ENCODE measurements at regions not wholly inside any gene's neighbourhood (a gene's known extent, or its start where the extent isn't known, plus 50 kb on each side); places are given as distances from the start of the nearest gene placed in this dataset.
"Not testable (repeated sequence)": the region's sequence is repeated elsewhere in the genome, so short reads cannot be mapped to it uniquely, and the experiment has no call there.

GRCh38 chr1:173341971-173342370 lies 134.8 kb upstream of the TNFSF4 start:
- no peak for DNase-seq (ENCODE audit: low read depth in 4 of 4, low spot score in 2 of 4)

GRCh38 chr1:173342736-173343135 lies 134.4 kb upstream of the PRDX6 start:
- DNase-seq (ENCODE audit: low read depth in 4 of 4, low spot score in 2 of 4), result no peak

GRCh38 chr1:173344034-173344743 lies 132.9 kb upstream of the PRDX6 start:
- DNase-seq (ENCODE audit: low read depth in 4 of 4, low spot score in 2 of 4), result no peak

GRCh38 chr1:173347282-173347818 lies 129.8 kb upstream of the PRDX6 start:
- DNase-seq (ENCODE audit: low read depth in 4 of 4, low spot score in 2 of 4), result no peak

GRCh38 chr1:173352635-173353034 lies 124.5 kb upstream of the PRDX6 start:
- not testable (repeated sequence) for DNase-seq (ENCODE audit: low read depth in 4 of 4, low spot score in 2 of 4)

- DNase-seq (ENCODE audit: low read depth in 4 of 4, low spot score in 2 of 4), result no peak
Measured at GRCh38 chr1:173353350-173353749, 123.8 kb upstream of the PRDX6 start.

- DNase-seq (ENCODE audit: low read depth in 4 of 4, low spot score in 2 of 4), result no peak
Measured at GRCh38 chr1:173354937-173355280, 122.2 kb upstream of the PRDX6 start.

- no peak for DNase-seq (ENCODE audit: low read depth in 4 of 4, low spot score in 2 of 4)
Measured at GRCh38 chr1:173355281-173356031, 121.7 kb upstream of the PRDX6 start.

GRCh38 chr1:173356191-173356762 lies 120.9 kb upstream of the PRDX6 start:
- no peak for DNase-seq (ENCODE audit: low read depth in 4 of 4, low spot score in 2 of 4)

- DNase-seq (ENCODE audit: low read depth in 4 of 4, low spot score in 2 of 4), result no peak
Measured at GRCh38 chr1:173360487-173361063, 116.6 kb upstream of the PRDX6 start.

GRCh38 chr1:173362543-173362942 lies 114.6 kb upstream of the PRDX6 start:
- DNase-seq (ENCODE audit: low read depth in 4 of 4, low spot score in 2 of 4), result no peak

GRCh38 chr1:173364827-173365226 lies 112.3 kb upstream of the PRDX6 start:
- DNase-seq (ENCODE audit: low read depth in 4 of 4, low spot score in 2 of 4), result no peak

GRCh38 chr1:173365341-173365740 lies 111.8 kb upstream of the PRDX6 start:
- DNase-seq (ENCODE audit: low read depth in 4 of 4, low spot score in 2 of 4), result no peak

GRCh38 chr1:173367136-173367535 lies 110.0 kb upstream of the PRDX6 start:
- no peak for DNase-seq (ENCODE audit: low read depth in 4 of 4, low spot score in 2 of 4)

GRCh38 chr1:173370586-173370985 lies 106.5 kb upstream of the PRDX6 start:
- not testable (repeated sequence) for DNase-seq (ENCODE audit: low read depth in 4 of 4, low spot score in 2 of 4)

GRCh38 chr1:173376065-173376464 lies 101.1 kb upstream of the PRDX6 start:
- not testable (repeated sequence) for DNase-seq (ENCODE audit: low read depth in 4 of 4, low spot score in 2 of 4)

GRCh38 chr1:173377266-173377665 lies 99.9 kb upstream of the PRDX6 start:
- DNase-seq (ENCODE audit: low read depth in 4 of 4, low spot score in 2 of 4), result no peak

GRCh38 chr1:173383351-173383750 lies 93.8 kb upstream of the PRDX6 start:
- DNase-seq (ENCODE audit: low read depth in 4 of 4, low spot score in 2 of 4), result no peak

GRCh38 chr1:173388352-173388751 lies 88.8 kb upstream of the PRDX6 start:
- DNase-seq (ENCODE audit: low read depth in 4 of 4, low spot score in 2 of 4), result no peak

GRCh38 chr1:173392895-173393658 lies 84.1 kb upstream of the PRDX6 start:
- DNase-seq (ENCODE audit: low read depth in 4 of 4, low spot score in 2 of 4), result no peak

- DNase-seq (ENCODE audit: low read depth in 4 of 4, low spot score in 2 of 4), result no peak
Measured at GRCh38 chr1:173393659-173394000, 83.5 kb upstream of the PRDX6 start.
